Parathyroid adenoma (tissue), 2 donors: ENCODE measurements at regions not wholly inside any gene's neighbourhood (a gene's known extent, or its start where the extent isn't known, plus 50 kb on each side); places are given as distances from the start of the nearest gene placed in this dataset.
"Not testable (repeated sequence)": the region's sequence is repeated elsewhere in the genome, so short reads cannot be mapped to it uniquely, and the experiment has no call there.

Experiments
- H2AFZ ChIP-seq: fragments of 300-600 bp; sonication (generic); one replicate; pipeline ENCODE4 v1.7.0; 2017; ENCODE audit warnings: antibody characterized with exemption, mild to moderate bottlenecking
- H3K27ac ChIP-seq: fragments of 300-600 bp; sonication (generic); one replicate; pipeline ENCODE4 v1.7.0; 2017
- H3K27me3 ChIP-seq: fragments of 300-600 bp; sonication (generic); one replicate; pipeline ENCODE4 v1.7.0; 2017; ENCODE audit warnings: low read length; ENCODE audit not compliant: control insufficient read depth, insufficient read depth
- H3K36me3 ChIP-seq: fragments of 300-600 bp; sonication (generic); one replicate; pipeline ENCODE4 v1.7.0; 2017; ENCODE audit warnings: low read length; ENCODE audit not compliant: control insufficient read depth, insufficient read depth
- H3K4me1 ChIP-seq: fragments of 300-600 bp; sonication (generic); one replicate; pipeline ENCODE4 v1.7.0; 2017; ENCODE audit warnings: control low read depth
- H3K4me2 ChIP-seq: fragments of 300-600 bp; sonication (generic); one replicate; pipeline ENCODE4 v1.7.0; 2017; ENCODE audit warnings: low read length
- H3K4me3 ChIP-seq: fragments of 300-600 bp; sonication (generic); one replicate; pipeline ENCODE4 v1.7.0; 2017; ENCODE audit warnings: low read depth, low read length
- H3K79me2 ChIP-seq: fragments of 300-600 bp; sonication (generic); one replicate; pipeline ENCODE4 v1.7.0; 2017; ENCODE audit warnings: control low read depth
- H3K9ac ChIP-seq: fragments of 300-600 bp; sonication (generic); one replicate; pipeline ENCODE4 v1.7.0; 2017; ENCODE audit warnings: mild to moderate bottlenecking
- H3K9me3 ChIP-seq: fragments of 300-600 bp; sonication (generic); one replicate; pipeline ENCODE4 v1.7.0; 2017; ENCODE audit warnings: low read length; ENCODE audit not compliant: control insufficient read depth
- donor health status: primary hyperparathyroidism.

- H3K9ac ChIP-seq, H3K79me2 ChIP-seq, H3K36me3 ChIP-seq, H3K9me3 ChIP-seq, H3K4me2 ChIP-seq, H3K27ac ChIP-seq, H2AFZ ChIP-seq, H3K4me1 ChIP-seq, H3K27me3 ChIP-seq, H3K4me3 ChIP-seq: not testable (repeated sequence)
Observed at GRCh38 chr16:70046560-70046959, 67.6 kb upstream of the PDPR start.

GRCh38 chr16:70048083-70048482, 66.0 kb upstream of the PDPR start:
- H3K27ac ChIP-seq, H3K27me3 ChIP-seq, H2AFZ ChIP-seq: not testable (repeated sequence)

GRCh38 chr16:70058056-70058455, 56.1 kb upstream of the PDPR start:
- H3K36me3 ChIP-seq, H3K27ac ChIP-seq, H3K27me3 ChIP-seq, H3K4me3 ChIP-seq, H2AFZ ChIP-seq, H3K4me2 ChIP-seq, H3K9ac ChIP-seq, H3K4me1 ChIP-seq, H3K9me3 ChIP-seq: not testable (repeated sequence)
- peaks cover 22% of the 10 kb centered on the region for H3K79me2 ChIP-seq

More at GRCh38 chr16:70048083-70048482, 66.0 kb upstream of the PDPR start:
- H3K4me2 ChIP-seq, H3K4me1 ChIP-seq, H3K4me3 ChIP-seq, H3K9me3 ChIP-seq, H3K79me2 ChIP-seq, H3K9ac ChIP-seq, H3K36me3 ChIP-seq: not testable (repeated sequence)

- H3K9ac ChIP-seq, H2AFZ ChIP-seq, H3K4me1 ChIP-seq, H3K27me3 ChIP-seq, H3K4me3 ChIP-seq, H3K9me3 ChIP-seq, H3K27ac ChIP-seq, H3K36me3 ChIP-seq, H3K4me2 ChIP-seq: not testable (repeated sequence)
- peaks cover 18% of the 10 kb centered on the region for H3K79me2 ChIP-seq
Observed at GRCh38 chr16:70059429-70059828, 54.7 kb upstream of the PDPR start.

- not testable (repeated sequence) for H3K4me3 ChIP-seq, H3K4me2 ChIP-seq, H3K9me3 ChIP-seq, H3K36me3 ChIP-seq, H3K9ac ChIP-seq, H3K27ac ChIP-seq, H2AFZ ChIP-seq, H3K27me3 ChIP-seq, H3K4me1 ChIP-seq
- peaks cover 14% of the 10 kb centered on the region for H3K79me2 ChIP-seq
Observed at GRCh38 chr16:70060521-70061027, 53.6 kb upstream of the PDPR start.

- H3K4me3 ChIP-seq, H3K27ac ChIP-seq, H3K4me2 ChIP-seq, H3K9ac ChIP-seq, H2AFZ ChIP-seq, H3K36me3 ChIP-seq, H3K4me1 ChIP-seq, H3K9me3 ChIP-seq, H3K27me3 ChIP-seq: not testable (repeated sequence)
- H3K79me2 ChIP-seq, result peaks cover 12% of the 10 kb centered on the region
Observed at GRCh38 chr16:70061671-70062218, 52.4 kb upstream of the PDPR start.

- not testable (repeated sequence) for H3K4me1 ChIP-seq, H2AFZ ChIP-seq, H3K27me3 ChIP-seq, H3K9me3 ChIP-seq, H3K36me3 ChIP-seq, H3K4me2 ChIP-seq, H3K27ac ChIP-seq, H3K9ac ChIP-seq, H3K4me3 ChIP-seq
- peaks cover 12% of the 10 kb centered on the region for H3K79me2 ChIP-seq
Observed at GRCh38 chr16:70062947-70063346, 51.2 kb upstream of the PDPR start.
